NCI-H2171 treated with DMSO at 0.1 percent for 48 hours (cell line): ENCODE measurements at regions not wholly inside any gene's neighbourhood (a gene's known extent, or its start where the extent isn't known, plus 50 kb on each side); places are given as distances from the start of the nearest gene placed in this dataset.

Experiments used
- DNase-seq: peaks from one replicate; lab custom pipeline; 2025; lab: John Stamatoyannopoulos, UW

DNA sequence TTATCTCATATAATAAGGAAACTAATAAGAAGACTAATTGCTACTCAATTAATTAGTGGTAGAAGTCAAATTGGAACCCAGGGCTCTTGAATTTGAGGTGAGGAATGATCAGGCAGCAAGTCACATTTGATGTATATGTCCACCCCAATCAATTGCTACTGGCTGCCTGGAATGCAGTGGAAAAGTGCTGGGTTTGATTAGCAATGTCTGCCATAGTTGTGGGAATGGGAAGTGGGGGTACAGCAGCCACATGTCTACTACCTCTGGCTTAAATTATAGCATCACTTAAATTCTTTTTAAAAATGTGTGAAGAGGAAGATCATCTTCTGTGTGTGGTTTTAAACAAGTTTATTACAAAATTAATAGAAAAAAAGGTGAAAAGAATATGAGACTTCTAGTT is 50.8 kb upstream of the NAV2 start:
- no peak for DNase-seq

DNA sequence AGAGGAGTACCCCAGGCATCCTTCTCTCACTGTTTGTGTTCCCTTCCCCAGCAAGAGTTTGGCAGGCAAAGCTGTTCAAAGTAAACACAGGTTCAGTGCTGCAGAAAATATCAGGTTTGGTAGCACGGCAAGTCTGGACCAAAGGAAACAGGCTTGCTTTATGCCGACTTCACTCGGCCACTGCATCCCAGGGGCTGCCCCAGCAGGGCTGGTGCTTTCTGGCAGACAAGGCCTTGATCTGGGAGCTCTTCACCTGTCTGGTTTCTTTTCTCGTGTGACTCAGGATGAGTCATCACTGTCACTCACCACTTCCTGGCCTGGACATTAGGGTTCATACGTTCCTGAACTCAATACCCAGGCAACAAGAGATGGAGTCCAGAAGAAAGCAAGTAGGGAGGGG is 52.6 kb upstream of the NAV2 start:
- DNase-seq, result no peak

DNA sequence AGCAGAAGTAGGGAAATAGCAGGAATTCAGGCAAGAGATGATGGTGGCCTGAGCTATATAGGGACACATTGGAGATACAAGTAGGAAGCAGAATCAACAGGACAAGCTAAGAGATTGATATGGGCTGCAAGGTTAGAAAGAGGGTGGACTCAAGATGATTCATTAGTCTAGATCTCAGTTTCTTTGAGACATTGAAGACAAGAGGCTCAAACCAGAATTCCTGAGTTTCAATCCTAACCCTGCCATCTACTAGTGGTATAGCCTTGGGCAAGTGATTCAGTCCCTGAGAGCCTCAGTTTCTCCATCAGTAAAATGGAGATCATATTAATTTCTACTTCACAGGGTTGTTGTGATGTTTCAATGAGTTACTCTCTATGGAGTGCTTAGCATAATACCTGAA is 53.1 kb upstream of the NAV2 start:
- DNase-seq, result no peak

DNA sequence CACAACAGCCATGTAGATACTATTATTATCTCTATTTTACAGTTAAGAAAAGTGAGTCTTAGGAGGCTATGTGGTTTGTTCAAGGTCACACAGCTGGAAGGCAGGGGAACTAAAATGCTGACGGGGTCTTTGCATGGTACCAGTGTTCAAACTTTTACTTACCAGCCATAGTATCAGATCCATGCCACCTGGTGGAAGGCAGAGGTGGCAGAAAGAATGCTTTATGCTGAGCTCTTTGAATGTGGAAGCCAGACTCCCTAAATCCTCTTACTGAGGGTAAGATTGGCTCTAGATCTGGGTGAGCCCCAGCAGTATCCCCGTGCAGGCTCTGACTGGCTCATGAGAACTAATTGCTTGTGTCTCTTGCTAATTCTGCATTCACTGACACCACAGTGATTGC is 54.3 kb upstream of the NAV2 start:
- DNase-seq, result no peak

DNA sequence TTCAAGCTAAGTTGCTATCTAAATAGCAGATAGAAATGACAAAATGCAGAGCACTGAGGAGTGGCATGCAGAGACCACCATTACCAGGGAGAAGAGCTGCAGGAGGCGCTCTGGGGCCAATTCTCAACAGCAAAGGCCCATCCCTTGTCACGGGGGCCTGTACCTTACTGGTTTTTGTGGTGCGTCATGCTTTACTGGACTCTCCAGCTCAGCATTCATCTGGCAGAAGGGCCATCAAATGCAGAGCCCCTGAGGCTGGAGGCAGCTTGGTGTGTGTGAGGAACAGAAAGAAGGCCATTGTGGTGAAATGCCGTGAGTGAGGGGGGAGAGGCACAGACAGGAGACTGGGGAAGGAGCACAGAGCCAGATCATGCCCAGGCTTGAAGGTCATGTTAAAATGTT is 56.5 kb upstream of the NAV2 start:
- DNase-seq, result no peak

DNA sequence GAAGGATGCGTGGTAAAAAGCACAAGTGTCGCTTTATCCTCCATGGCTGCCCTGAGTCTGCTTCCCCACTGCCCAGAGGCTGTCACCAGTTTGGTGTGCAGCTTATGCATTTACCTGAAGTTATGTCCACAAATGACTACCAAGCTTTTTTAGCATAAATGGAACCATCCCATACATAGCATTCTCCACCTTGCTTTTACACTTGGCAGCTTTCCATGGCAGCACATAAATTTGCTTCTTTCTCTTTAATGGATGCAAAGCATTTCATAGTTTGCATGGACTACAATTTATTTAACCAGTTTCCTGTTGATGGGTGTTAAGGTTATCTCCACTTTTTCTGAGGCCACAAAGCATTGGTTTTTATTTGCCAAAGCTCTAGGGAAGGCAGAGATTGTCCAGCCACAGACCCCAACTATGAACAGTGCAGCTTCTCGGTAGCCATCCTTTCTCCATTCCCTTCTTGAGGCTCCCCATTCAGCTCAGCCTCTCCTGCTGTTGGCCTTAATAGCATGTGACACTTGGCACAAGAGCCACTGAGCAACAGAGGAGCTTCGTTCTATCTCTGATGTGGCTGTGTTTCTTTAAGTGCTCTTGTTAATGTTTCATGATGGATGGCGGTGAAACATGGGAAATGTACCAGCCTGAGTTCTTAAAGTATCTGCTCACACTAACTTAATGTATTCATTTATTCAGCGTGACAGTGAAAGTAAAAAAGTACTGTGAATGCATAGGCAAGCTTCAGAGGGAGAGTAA is 59.8 kb upstream of the NAV2 start:
- no peak for DNase-seq

DNA sequence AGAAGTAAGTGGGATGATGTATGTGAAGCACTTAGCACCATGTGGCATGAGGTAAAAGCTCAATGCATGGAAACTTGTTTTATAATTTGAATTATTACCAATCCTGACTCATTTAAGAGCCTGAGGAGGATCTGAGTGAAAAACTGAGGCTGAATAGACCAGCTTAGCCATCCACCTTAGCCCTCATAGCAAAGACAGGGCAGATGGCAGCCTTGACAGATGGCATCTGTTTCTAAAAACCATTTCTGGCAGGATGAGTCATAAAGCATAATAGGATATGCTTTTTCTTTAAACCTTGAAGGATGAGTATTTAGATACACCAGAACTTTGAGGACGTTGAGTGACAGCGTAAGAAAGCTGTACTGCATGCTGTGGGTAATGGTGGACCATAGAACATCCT is 61.0 kb upstream of the NAV2 start:
- peak; percentile 73 for DNase-seq

DNA sequence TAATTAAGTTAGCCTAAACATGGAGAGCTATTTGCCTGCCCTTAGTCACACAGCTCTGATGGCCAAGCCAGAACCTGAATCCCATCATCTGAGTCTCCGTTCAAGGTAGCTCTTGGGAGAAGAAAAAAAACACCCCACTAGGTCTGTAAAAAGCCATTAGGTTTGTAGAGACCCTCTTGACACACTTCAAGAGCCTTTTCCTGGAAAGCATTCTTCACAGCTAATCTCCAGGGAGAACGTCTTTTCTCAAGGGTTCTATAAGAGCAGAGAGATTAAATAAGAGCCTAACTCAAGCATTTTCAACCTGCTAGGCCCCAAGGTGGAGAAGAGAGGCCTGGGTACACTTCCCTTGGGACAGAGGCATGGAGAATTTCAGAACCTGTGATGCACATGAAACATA is 61.6 kb upstream of the NAV2 start:
- DNase-seq, result peak; percentile 37

DNA sequence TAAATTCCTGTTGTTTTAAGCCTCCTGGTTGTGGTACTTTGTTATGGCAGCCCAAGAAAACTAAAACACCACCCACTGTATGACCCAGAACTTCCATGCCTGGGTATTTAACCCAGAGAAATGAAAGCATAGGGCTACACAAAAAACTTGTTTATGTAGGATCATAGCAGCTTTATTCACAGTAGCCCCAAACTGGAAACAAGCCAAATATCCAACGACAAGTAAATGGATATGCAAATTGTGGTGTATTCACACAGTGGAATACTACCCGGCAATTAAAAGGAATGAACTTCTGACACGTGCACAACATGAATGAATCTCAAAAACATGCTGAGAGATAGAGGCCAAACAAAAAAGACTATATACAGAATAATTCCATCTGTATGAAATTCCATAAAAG is 62.2 kb upstream of the NAV2 start:
- no peak for DNase-seq

DNA sequence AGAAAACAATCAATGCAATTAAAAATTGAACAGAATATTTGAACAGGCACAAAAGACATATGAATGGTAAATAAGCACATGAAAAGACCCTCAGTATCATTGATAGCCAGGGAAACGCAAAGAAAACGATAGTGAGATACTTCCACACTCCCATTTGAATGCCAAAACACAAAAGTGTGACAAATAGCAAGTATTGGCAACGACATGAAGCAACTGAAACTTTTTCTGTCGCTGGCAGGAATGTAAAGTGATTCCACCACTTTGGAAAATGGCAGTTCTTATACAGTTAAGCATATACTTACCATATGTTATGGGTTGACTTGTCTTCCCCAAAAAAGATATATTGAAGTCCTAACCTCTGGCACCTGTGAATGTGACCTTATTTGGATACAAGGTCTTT is 62.9 kb upstream of the NAV2 start:
- no peak for DNase-seq

DNA sequence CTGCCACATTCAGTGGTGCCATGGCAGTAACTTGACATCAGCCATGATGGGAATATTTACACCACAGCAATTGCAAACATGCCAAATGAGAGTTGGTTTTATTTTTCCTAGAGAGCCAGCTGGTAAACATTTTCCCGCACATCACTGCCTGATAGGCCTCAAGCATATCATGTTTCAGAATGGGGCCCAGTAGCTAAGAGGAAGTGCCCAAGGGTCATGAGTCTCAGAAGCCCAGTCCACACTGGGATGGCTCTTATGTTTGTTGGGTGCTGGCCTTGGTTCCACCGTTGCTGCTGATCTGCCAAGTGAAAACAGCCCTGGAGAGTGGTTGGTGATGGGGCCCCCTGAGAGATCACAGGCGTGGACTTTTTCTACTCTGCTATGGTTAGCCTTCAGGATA is 64.3 kb upstream of the NAV2 start:
- DNase-seq, result peak; percentile 25

DNA sequence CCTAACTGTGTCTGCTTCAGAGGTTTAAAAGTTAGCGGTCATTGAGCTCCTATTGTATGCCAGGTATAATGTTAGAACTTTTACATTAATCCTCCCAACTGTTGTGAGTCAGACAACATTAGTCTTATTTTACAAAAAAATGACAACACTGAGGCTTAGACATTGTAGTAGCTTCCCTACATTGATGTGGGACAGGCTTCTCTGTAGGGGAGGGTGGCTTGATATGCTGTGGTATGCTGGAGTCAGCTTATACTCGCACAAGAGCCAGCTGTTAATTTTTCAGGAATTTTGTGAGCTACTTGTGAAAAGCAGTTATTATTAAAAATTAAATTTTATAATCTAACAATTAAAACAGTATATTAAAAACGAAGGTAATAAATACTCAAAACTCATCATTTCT is 64.8 kb upstream of the NAV2 start:
- no peak for DNase-seq

DNA sequence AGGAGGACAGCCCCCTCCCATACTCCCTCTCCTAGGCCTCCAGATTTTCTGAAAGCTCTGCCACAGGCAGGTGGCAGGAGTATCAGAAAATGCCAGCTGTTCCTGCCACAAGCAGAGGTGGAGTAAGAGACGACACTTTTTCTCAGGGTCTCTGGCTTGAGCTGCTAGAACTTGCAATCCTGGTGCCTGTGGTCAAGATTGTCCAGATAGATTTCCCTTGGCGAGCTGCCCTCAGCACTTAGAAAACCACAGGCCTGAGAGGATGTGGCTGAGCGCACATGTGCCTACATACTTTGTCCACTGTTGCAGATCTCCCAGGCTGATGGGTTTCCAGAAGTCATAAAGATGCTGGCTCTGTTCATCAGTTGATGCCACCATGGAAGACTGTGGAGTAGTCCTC is 65.7 kb upstream of the NAV2 start:
- DNase-seq, result no peak

DNA sequence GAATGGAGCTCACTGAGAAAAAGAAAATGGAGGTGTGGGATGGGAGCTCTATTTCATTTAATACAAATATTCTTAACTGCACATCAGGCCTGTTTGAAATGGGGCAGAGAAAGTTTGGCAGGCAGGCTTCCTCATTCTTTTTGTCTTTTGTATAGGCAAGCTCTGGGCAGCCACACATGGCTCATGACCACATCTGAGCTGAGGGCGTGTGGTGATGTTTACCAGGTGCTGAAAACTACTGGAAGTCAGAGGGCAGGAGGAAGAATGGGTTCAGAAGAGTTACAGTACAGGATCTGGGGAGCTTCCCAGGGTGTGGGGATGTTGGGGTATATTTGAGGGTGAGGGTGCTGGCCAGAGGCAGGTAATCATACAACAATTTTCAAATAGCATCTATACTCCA is 66.3 kb upstream of the NAV2 start:
- DNase-seq, result no peak

DNA sequence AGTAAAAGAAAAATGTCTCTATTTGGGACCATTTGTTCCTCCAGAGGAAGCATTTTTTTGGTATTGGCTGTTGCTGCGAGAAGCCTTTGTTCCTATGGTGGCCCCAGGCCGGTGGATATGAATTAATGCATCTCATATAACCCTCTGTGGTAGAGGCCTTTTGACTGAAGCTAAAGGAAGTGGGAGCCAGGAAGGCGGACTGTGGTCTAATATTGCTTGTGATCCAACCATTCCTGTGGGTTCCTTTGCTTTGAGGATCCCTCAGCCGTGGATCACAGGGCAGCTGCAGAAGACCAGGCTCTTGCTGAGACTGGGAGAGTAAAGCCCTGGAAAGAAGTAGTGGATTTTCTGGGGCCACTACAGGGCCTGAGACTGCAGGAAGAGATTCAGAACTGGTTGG is 68.3 kb upstream of the NAV2 start:
- DNase-seq, result no peak

DNA sequence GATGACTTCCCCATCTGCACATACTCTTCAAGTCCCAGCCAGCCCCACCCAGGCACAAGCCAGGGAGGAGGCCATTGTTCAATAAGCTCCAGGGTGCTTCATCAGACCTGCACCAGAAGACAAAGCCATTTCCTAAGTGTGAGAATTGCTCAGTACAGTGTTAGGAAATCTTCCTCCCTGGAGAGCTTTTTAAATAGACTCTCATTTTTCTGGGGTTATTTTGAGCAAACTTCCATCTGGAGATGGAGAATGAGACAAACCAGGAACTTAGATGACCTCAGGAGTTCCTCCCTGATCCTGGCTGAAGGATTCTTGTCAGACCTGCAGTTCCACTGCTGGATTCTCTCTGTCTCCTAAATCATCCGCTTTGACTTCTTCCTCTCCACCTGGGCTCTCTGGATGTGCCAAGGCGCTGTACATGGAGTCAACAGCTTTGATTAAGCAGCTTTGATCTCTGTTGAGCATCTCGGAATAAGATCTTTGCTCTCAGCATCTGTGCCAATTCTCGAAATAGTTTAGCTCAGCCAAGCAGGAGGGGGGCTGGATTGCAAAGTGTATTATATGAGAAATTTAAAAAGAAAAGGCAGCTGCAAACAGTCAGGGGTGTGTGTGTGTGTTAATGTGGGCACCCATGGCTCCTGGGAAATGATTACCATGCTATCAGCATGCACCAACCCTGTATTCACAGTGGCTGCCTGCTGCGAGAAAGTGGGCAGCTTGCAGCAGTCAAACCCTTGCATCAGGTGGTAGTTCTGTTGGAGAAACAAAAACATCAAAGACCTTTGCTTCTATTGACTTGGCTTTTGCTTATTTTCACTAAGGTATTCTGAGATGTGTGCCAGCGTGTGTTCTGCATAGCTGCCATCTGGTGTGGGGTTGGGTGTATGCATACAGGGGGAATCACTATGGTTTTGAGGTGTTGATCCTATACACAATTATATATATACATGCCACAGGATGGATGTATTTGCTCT is 70.2 kb upstream of the NAV2 start:
- peak; percentile 68 for DNase-seq

DNA sequence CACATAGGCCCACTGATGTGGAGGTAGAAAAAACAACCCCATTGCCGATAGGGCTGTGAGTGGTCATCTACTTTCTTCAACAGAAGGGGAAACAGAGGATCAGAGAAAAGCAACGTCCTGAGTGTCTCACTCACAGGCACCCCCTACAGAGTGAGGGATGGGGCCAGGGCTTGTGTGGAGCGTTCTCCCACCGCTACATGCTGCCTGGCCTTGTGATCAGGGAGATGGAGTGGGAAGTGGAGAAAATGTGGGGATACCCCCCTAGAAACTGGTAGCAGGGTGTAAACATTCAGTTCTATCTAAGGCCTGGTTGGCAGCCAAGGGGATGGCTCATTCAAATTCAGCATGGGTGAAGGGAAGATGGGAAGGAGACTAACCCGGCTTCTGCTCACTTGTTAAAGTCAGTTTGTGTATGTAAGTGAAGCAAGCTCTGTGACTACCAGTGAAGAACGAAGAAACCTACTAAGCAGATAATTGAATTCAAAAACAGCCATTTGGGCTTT is 73.0 kb upstream of the NAV2 start:
- DNase-seq, result no peak

DNA sequence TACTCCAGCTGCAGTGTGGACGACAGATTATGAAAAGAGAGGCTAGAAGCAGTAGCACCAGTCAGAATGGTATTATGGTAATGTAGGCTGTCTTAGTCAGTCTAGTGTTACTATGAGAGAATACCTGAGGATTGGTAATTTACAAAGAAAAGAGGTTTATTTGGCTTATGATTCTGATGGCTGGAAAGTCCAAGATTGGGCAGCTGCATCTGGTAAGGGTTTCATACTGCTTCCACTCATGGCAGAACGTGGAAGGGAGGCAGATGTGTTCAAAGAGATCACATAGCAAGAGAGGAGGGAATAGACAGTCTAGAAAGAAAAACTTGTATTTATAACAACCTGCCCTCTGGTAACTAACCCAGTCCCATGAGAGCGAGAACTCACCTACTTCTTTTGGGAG is 77.3 kb upstream of the NAV2 start:
- no peak for DNase-seq

DNA sequence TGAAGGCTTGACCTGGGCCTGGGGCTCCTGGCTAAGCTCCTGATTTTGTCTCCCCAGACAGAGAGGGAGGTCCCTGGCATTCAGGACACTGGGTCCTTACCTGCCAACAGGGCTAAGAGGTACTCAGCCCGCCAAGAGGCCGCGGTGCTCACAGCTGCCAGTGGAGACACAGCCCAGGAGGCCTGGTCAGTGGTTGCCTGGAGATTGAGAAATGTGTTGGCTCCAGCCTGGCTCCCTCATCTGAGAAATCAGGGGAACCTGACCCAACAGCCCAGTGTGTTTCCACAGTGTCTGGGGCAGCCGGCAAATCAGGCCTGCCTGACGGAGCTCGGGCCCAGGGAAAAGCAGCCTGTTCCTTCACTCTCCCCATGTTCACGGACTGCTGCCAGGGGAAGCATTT is 79.4 kb upstream of the NAV2 start:
- no peak for DNase-seq

DNA sequence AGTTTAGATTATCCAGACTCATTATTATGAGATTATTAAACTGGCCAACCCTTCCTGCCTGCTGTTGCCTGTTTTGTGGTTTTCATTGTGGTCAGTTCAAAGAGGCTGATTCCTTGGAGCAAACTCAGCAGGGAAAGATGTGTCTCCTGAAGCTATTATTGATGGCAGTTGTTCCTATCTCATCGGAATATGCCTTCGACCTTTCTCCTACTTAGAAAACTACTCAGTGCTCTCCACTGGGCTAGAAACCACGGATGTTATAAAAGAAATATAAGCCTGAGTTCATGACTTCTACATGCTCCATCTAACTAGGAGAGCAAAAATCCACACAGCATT is 80.2 kb upstream of the NAV2 start:
- no peak for DNase-seq

DNA sequence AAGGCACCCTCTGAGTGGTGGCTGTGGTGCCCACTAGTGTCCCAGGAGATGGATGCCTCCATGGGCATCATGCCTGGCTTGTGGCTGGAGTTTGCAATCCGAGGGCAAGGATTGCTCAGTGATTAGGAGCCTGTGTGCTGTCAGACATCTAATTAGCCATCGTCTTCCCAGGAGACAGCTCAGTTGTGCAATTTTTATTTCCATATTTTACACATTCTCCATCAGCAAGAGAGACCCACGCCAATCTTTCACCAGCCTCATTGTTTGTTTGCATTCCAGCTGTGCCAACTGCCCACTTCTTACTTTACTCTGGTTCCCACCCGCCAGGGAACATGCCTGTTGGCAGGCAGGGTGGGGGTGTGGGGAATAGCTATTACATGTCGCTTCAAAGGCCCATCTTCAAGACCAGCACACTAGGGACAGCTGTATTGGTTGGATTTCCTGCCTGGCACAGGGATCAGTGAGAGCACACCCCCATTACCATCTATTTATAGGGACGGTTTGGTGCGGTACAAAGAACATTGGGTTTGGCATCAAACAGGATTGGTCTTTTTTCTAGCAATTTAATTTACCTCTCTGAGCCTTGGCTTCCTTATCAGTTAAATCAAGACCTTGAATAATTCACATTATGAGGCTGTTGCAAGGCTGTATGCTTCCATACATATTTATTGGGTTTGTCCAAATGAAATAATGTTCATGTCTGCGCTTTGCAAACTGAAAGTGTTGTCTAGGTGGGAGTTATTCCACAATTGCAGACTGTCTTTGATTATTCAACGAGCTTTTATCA is 80.7 kb upstream of the NAV2 start:
- no peak for DNase-seq

DNA sequence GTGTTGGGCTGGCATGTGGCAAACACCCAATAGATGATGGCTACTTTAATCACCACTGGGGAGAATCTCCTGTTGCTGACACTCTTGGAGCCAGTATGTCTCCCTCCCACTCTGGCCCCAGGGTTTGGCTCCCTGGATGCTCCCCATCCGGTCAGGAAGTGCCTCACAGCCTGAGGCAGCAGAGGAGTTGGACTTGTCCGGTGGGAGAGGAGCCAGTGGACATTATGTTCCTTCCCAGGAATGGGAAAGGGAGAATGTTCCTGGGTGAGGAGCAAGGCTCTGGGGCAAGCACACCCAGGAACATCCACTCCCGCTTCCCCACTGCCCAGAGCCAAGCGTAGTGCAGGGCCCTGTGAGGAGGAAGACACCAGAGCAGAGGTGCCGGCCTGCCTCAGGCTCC is 84.6 kb upstream of the NAV2 start:
- no peak for DNase-seq

DNA sequence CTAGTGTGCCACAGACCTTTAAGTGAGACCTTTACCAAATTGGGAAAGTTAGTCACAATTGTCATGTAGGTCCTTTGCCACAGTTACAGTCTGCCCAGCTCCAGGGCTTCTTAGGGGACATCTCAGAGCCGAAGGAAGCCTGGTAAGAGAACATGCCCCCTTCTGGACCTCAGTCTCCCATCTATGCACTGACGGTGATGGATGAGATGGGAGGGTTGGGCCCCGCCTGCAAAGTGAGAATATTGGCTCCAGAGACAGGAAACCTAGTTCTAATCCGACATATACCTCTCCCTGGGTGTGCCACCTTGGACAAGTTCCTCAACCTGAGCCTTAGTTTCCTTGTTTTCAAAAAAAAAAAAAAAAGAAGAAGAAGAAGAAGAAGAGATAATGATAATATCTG is 85.1 kb upstream of the NAV2 start:
- no peak for DNase-seq
